GM18519 (cell line): ENCODE measurements at regions not wholly inside any gene's neighbourhood (a gene's known extent, or its start where the extent isn't known, plus 50 kb on each side); places are given as distances from the start of the nearest gene placed in this dataset.
"Not testable (repeated sequence)": the region's sequence is repeated elsewhere in the genome, so short reads cannot be mapped to it uniquely, and the experiment has no call there.

Source experiments
- ATAC-seq: cut with Tn5 transposase; IDR thresholded peaks from one replicate; pipeline ENCODE4 v1.9.1; 2021; ENCODE audit warnings: mild to moderate bottlenecking, moderate library complexity; ENCODE audit not compliant: unreplicated experiment, low FRiP score

DNA sequence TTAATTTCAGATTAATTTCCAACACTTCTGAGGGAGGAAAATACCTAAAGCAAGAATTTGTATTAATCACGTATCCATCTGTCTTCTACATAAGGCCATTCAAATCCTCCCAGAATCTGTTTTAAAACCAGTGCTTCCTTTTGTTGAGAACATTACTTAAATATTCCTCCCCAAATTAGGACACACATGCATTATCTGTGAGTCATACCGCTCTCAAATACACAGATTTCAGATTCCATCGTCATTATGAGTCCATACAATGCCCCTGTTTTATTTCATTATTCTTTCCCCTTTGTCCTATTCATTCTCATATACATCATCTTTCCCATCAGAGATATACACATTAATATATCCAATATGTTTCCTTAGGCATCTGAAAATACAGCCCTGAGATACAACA, 57.3 kb upstream of the PRSS12 start:
- ATAC-seq: no peak

DNA sequence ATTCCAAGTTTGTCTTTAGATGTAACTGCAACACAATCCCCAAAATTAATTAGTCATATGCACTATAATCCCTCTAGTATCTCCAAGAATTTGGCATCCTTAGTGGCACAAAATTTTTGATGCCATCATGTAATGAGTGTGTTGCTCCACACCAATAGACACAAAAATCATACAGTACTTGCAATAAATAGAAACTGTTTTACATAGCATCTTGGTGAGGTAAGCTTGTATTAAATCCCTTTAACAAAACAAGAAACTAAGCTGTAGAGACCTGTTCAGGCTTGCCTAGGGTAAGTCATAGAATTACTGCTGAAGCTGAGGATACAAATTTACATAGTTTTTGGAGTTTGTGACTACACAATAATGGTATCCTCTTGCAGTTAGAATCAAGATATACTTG, 64.5 kb upstream of the PRSS12 start:
- ATAC-seq: peak; percentile 59

DNA sequence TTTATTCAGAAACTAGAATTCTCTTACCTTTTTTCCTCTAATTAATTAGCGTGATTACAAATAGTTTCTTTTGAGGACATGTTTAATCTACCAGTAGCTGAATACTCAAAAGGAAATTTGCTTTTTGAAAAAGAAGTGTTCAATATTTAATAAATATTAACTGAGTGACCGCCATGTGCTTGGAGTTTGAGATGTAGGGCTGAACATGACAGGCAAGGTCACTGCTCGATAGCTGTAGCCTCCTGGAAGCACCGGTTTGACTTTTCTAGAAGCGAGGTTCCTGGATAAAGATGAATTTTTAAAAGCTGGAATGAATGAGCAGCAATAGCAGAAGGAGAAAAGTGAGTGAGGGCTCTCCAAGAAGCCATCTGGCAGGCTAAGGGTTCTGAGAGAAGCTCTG, 65.0 kb upstream of the PRSS12 start:
- not testable (repeated sequence) for ATAC-seq

DNA sequence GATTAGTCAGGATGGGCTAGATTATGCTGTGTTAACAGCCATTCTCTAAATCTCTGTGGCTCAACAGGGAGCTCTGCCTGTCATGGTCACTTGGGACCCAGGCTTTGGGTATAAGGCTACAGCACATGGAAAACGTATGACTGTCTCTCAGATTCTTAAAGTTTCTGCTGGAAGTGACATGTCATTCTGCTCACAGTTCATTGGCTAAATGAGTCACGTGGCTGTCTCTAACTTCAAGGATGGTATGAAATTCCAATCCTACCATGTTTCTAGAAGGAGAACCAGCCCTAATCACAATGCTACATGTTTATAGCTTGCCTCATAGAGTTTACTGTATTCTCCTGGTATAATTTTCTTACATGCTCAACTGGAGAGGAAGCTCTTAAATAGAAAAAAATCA, 65.6 kb upstream of the PRSS12 start:
- not testable (repeated sequence) for ATAC-seq

DNA sequence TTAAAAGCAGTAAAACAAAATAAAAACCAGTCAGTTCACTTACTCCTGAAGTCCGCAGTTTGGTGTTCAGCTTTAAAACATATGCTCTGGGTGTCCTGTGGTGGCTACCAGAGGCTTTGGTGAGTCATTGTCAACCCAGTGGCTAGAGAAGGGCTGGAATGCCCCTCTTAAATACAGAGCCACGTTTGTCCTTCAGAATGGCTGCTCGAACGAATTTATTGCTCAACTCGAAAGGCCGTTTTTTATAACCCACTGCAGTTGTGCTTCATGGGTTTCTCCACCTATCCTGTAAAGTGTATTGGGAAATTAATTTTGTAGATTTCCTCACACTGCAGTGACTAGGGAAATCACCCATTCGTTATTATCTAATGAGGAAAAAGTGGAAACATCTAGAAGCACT, 66.8 kb upstream of the PRSS12 start:
- ATAC-seq: not testable (repeated sequence)

DNA sequence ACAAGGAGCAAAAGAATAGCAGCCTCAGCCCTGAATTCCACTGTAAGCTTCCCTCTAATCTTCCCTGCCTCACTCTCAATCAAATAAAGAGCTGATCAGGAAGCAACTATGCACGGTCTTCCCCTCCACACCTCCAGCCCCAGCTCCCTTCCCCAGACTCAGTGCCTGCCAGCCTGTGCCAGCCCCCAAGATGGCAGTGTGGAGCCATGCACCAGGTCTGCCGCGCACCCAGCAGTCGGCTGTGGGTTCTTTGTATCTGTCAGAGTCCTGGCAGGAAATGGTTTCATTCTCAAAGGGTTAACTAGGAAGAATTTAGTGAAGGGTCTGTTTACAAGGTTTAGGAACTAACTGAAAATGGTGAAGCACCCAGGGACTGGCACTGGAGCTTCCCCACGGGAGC, 71.3 kb upstream of the PRSS12 start:
- ATAC-seq: not testable (repeated sequence)

DNA sequence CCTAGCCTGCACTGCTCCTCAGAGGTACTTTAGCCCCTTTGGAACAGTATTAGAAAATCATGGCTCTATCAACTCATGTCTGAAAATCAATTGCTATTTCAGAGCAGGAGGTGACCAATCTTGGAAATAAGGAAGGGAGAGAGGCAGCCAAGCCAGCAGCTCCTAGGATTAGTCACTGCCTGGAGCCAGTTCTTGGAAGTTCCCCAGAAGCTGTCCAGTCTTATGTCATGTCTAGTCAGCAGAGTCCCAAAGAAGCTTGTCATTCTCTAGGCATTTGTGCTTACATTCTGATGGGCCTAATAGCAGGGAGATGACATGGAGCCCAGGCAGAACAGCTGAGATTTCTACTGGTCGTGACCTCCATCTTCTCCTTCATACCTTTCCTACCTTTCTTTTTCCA, 76.1 kb upstream of the PRSS12 start:
- not testable (repeated sequence) for ATAC-seq

DNA sequence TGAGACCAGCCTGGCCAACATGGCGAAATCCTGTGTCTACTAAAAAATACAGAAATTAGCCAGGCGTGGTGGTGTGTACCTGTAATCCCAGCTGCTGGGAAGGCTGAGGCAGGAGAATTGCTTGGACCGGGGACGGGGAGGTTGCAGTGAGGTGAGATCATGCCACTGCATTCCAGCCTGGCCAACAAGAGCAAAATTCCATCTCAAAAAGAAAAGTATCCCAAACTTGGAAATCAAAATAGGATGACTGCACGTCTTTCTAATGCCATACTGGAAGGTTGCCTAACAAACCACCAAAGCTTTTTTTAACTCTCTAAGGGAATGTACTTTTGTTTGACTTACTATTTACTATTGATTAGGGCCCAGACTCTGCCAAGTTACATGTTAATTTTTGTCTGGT, 79.6 kb upstream of the PRSS12 start:
- not testable (repeated sequence) for ATAC-seq

DNA sequence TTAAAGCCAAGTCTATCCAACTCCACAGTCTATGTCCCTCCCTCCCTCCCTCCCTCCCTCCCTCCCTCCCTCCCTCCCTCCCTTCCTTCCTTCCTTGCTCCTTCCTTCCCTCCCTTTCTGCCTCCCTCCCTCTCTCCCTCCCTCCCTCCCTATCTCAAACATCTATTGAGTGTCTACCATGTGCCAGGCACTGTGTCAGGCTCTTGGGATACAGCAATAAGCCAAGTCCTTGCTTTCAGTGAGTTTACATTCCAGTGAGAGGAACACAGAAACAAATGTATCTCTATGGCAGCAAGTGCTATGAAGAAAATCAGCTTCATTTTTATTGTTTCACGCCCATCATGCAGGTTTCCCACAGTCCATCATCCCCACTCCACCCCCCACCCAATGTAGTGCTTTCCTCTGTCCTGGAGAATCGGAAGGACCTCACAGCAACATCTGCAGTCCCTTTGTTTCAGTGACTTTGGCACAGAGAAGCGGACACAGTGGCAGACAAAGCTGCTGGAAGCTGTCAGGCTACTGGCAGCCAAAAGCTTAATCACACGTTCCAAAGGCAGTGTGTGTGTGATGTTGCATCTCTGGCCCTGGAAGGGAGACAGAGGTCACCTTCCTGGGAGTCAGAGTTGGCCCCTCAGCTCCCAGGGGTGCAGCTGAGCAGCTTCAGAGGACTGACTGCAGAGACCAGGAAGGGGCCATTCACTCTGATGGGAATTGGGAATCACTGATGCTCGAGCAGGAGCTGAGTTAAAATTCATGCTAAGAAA, 81.0 kb upstream of the PRSS12 start:
- ATAC-seq: not testable (repeated sequence)

DNA sequence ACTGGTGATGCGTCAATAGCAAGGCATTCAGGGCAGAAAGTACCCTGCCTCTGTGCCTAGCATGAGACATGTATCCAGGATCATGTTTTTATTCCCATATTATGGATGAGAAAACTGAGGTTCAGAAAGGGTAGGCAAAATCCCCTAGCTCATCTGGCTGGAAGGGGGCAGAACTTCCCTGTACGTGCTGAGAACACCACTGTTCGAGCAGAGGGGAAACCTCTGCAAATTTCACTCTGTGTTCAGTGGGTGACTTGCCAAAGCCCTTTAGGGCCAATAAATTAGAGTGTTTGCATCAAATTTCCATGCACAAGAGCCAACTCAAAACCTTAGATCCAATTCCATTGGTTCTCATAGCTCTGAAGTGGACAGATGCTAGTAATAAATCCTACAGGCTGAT, 82.6 kb upstream of the PRSS12 start:
- ATAC-seq: not testable (repeated sequence)

DNA sequence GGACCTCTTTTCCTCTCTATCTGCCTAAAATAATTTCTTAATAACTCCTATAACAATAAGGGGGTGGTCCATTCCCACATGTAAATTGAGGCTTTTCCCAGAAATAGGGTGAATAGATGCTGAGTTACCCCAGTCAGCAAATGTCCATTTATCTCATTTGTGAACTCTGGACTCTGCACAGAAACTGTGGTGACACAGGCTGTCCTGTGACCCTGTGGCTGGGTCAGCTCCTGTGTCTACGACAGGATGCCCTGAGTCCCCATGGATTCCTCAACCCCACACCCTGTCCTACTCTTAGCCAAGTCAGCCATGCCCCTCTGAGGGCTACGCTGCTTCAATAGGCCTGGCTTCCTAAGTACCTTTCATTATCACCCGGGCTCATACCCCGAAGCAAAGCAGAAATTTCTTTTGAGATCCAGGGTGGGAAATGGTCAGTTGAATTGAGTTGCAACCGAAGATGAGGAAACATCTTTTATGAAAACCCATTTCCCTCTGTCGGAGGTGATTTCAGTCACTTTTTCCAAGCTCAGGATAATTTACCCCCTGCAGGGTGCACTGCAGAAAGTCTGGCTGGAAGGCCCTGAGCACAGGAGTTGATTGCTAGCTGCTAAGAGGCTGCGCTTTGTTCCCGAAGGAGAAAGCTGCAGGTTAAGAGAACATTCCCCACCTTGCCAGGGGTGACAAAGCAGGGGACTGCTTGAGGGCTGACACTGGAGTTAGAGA, 89.5 kb upstream of the PRSS12 start:
- not testable (repeated sequence) for ATAC-seq

DNA sequence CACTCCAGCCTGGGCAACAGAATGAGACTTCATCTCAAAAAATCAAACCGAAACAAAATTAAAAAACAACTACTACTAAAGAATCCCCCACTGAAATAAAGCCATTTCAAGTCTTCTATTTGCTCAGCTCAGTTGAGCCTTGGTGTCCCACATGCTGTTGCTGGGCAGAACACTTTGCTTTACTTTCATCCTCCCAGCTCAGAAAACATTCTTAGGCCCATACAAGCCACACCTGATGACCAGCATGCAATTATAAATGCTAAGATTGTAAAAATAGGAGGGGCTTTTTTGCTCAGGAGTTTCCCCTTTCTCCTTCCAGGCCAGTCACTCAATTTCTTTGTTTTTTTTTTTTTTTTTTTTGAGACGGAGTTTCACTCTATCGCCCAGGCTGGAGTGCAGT, 94.6 kb upstream of the PRSS12 start:
- not testable (repeated sequence) for ATAC-seq

DNA sequence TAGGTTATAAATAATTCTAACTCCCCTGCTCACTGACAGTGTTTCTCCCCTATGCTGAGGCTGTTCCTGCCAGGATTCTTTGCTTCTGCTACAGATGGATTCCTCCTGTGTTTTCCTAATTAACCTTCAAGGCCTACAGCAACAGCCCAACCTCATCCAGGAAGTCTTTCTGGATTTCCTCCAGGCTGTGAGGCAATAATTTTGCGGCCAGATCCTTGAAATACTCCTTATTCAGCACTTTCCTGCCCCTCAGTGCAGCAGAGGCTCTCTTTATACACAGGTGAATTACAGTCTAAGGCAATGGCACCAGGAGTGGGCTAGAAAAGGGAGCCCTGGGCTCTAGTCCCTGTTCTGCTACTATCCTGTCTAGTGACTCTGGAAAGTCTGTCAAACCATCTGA, 102.1 kb upstream of the PRSS12 start:
- ATAC-seq: not testable (repeated sequence)

DNA sequence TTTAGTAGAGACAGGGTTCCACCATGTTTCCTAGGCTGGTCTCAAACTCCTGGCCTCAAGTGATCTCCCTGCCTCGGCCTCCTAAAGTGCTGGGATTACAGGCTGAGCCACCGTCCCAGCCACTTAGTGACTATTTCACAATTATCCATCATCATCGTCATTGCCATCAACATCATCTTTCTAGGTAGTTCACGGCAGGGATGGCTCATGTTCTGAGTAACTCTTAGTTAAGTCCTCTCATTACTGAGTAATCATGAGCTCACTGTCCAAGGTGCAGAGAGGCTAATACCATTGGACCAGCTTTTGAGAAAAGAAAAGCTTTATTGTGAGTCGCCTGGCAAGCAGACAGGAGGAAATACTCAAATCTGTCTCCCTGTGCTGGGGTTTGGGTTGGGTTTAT, 108.6 kb upstream of the PRSS12 start:
- not testable (repeated sequence) for ATAC-seq

DNA sequence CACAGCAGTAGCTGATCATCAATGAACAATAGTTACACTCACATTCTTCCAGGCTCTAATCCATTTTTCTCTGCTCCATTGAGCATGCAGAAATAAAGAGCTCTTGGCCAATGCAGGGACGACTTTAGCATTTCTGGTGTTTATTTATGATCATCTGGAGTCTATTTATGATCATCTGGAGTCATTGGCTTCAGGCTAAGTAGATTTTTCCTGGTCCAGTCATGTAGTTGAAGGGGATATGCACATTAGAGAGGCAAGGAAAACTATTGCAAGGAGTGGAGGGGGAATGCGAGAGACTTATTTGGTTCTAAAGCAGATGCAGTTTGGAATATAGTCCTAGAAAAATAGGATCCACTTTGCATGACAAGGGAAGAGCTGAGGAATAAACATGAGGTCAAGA, 113.0 kb upstream of the PRSS12 start:
- ATAC-seq: not testable (repeated sequence)

DNA sequence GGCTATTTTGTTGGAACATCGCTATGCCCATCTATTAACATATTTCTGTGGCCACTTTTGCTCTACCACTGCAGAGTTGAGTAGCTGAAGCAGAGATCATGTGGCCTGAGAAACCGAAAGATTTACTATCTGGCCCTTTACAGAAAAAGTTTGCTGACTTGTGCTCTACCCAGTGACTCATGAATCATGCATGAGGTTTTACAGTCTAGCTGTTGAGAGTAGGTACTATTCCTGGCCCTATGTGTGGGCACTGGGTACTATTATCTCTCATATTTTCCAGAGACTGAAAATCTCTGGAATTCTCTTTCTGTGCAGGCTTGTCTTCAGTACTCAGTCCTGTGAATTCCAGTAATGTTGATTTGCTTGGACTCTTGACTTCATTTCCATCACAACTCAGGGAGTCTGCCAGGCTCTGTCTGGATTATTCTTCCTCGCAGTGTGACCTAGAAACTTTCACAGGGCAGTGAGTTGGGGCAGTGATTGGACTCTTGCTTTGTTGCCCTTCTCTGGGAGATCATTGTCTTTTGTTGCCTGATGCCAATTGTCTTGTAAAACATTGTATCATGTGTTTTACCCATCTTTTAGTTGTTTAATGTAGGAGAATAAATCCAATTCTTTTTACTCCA, 121.3 kb upstream of the PRSS12 start:
- not testable (repeated sequence) for ATAC-seq

DNA sequence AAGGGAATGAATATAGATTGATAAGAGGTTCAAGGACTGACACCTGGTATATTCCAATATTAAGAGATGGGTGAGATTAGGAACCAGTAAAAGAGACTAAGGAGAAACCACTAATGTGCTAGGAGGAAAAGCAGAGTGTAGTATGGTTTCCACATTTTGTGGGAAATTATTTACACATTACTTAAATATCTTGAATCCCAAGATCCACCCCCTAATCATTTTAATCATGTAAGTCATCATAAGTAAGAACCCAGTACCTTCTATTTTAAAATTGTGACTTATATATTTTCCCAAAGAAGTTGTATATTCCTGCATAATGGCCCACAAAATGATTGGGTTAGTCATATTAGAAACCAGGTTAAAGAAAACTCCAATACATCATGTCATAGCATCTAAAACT, 122.0 kb upstream of the PRSS12 start:
- ATAC-seq: not testable (repeated sequence)

DNA sequence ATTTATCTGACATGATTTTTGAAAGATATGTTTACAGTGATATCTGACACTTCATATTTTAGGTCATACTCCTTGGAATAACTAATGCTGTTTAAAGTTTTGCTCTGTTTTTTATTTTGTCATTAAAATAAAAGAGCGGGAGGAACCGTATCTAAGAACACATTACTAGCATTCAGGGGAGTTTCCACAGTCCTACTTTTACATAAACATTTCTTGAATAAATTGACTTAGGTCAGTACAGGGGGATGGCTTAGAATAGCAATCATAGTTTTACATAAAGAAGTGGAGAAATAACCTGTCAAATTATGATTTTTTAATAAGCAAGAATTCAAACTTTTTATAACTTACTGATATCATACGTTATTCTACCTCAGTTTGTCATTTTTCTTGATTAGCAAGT, 123.1 kb upstream of the PRSS12 start:
- not testable (repeated sequence) for ATAC-seq

DNA sequence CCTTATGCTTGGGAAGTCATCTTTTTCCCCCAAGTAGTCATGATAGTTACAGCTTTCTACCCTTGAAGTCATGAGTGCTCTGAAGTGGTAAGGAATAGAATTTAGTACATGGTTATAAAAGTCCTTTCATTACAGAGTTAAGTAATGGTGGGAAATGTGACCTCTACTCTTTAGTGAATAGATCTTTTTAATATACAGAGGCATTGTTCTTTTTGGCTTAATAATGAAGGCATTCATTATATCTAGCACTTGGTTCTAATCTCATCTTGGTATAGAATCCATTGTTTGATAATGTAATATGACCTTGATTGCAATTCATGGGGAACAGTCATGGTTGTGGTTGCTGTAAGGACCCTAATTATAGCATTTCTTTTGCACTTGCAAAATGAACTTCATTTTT, 125.0 kb upstream of the PRSS12 start:
- not testable (repeated sequence) for ATAC-seq

DNA sequence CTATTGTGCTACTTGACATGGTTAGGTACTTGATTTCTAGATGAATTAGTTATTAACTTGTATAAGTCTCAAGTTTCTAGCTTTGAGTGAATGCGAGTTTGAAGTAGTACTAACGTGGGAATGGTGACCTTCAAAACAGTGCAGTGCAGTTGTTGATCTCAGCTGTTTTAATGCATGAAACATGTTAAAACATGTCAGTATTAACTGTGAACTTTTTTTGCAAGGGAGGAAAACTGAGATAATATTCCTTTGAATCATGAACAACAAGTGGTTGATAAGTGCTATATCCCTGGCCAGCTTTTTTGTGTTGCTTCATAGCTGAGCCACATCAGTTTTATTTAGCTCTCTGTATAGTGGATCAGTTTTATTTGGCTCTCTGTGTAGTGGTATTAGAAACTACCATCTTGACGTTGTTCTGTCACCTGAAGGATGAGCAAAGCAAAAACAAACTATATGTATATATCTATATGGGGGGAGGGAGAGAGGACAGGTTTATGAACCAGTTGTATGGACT, 133.1 kb upstream of the PRSS12 start:
- not testable (repeated sequence) for ATAC-seq

DNA sequence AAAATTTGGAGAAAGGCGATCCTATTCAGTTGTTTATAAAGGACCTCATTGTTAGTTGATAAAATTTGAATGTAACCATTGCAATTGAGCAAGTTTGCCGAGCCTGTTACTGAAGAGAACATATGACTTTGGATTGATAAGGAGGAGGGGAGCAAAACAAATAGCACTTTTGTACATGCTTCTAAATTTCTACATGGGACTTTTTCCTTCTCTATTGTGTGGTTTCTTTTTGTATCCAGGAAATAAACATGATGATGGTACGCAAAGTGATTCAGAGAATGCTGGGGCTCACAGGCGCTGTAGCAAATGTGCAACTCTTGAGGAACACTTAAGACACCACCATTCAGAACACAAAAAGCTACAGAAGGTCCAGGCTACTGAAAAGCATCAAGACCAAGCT, 140.2 kb upstream of the PRSS12 start:
- ATAC-seq: not testable (repeated sequence)
